Upper lobe of left lung (tissue), 6 donors: ENCODE measurements at regions not wholly inside any gene's neighbourhood (a gene's known extent, or its start where the extent isn't known, plus 50 kb on each side); places are given as distances from the start of the nearest gene placed in this dataset.
"Not testable (repeated sequence)": the region's sequence is repeated elsewhere in the genome, so short reads cannot be mapped to it uniquely, and the experiment has no call there.

Experiments
- ATAC-seq, 2 donors: fragments of 200-7000 bp; cut with Tn5 transposase; one replicate each; pipeline ENCODE4 v1.9.1; 2022; ENCODE audit warnings: mild to moderate bottlenecking in 2 of 2, moderate library complexity in 2 of 2; ENCODE audit not compliant: low FRiP score in 2 of 2
- DNase-seq, 2 donors: peaks; one replicate each; pipeline ENCODE4 v3.0.0-alpha.2; 2019 to 2020
- H3K27ac ChIP-seq, 4 donors: fragments of 200-600 bp; sonication (generic); one replicate each; pipeline ENCODE4 v1.5.1; 2016 to 2019
- H3K27me3 ChIP-seq, 4 donors: fragments of 200-600 bp; sonication (generic); one replicate each; pipeline ENCODE4 v1.5.1; 2017 to 2019
- H3K36me3 ChIP-seq, 4 donors: fragments of 200-600 bp; sonication (generic); one replicate each; pipeline ENCODE4 v1.5.1; 2016 to 2019
- H3K4me1 ChIP-seq, 4 donors: fragments of 200-600 bp; sonication (generic); one replicate each; pipeline ENCODE4 v1.5.1; 2018 to 2019
- H3K4me3 ChIP-seq, 4 donors: fragments of 200-600 bp; sonication (generic); one replicate each; pipeline ENCODE4 v1.5.1; 2017 to 2019; ENCODE audit warnings: mild to moderate bottlenecking in 2 of 4, moderate library complexity in 1 of 4
- H3K9me3 ChIP-seq, 4 donors: fragments of 200-600 bp; sonication (generic); one replicate each; pipeline ENCODE4 v1.5.1; 2018 to 2019
- CTCF ChIP-seq, 6 experiments: fragments of 450-650 bp in 4 of 6; fragments of 200-600 bp in 2 of 6; sonication (generic) in 2 of 6; IDR thresholded peaks; one replicate each; pipeline ENCODE4 v1.5.1; 2016 to 2019; ENCODE audit warnings: antibody characterized with exemption in 6 of 6
- EP300 ChIP-seq, 4 donors: sonication (generic); formaldehyde crosslinking; IDR thresholded peaks; one replicate each; pipeline ENCODE4 v1.5.1; 2017; ENCODE audit warnings: antibody characterized with exemption in 4 of 4, control low read depth in 2 of 4
- POLR2A ChIP-seq, 4 donors: fragments of 450-650 bp; IDR thresholded peaks; one replicate each; pipeline ENCODE4 v1.5.1; 2016 to 2017; ENCODE audit warnings: antibody characterized with exemption in 4 of 4, mild to moderate bottlenecking in 2 of 4
- POLR2AphosphoS5 ChIP-seq, 2 donors: sonication (generic); formaldehyde crosslinking; IDR thresholded peaks; one replicate each; pipeline ENCODE4 v1.5.1; 2017; ENCODE audit warnings: antibody characterized with exemption in 2 of 2
- WGBS, 2 donors: methylation state at CpG; one replicate each; pipeline ENCODE4 v1.1.5; 2017 to 2018; 5-methylcytosine and 5-hydroxymethylcytosine counted together
- donor health status: DM: no; HTN: no; CAD: no; lungs with moderate emphysema.
- donor health status: DM: no; HTN: yes; CAD: no; lungs with severe emphysema.

- WGBS, 2 donors, result 74 to 78% methylated on average over 2 of the region's 2 CpGs
- no peak for ATAC-seq
- no peaks in the 10 kb centered on the region for H3K9me3 ChIP-seq
Measured at GRCh38 chr19:28297036-28297435, 915.9 kb downstream of the UQCRFS1 start.

GRCh38 chr19:28296506-28296905 is 916.4 kb downstream of the UQCRFS1 start:
- peak in 1 of 2 donors; percentile 27 for ATAC-seq
- WGBS, 2 donors, result 81 to 84% methylated on average over 4 of the region's 4 CpGs

More at GRCh38 chr19:28297036-28297435, 915.9 kb downstream of the UQCRFS1 start:
- no peak for DNase-seq
- TF ChIP-seq POLR2A (IDR thresholded peaks at IDR 0.05) (no peak), CTCF (IDR thresholded peaks at IDR 0.05) (no peak), EP300 (IDR thresholded peaks at IDR 0.05) (no peak), POLR2AphosphoS5 (IDR thresholded peaks at IDR 0.05) (no peak)
- Histone ChIP-seq H3K27ac (no peak overlapping the region), H3K4me3 (no peak overlapping the region), H3K36me3 (no peaks in the 10 kb centered on the region), H3K4me1 (no peaks in the 10 kb centered on the region), H3K27me3 (no peaks in the 10 kb centered on the region)

DNA sequence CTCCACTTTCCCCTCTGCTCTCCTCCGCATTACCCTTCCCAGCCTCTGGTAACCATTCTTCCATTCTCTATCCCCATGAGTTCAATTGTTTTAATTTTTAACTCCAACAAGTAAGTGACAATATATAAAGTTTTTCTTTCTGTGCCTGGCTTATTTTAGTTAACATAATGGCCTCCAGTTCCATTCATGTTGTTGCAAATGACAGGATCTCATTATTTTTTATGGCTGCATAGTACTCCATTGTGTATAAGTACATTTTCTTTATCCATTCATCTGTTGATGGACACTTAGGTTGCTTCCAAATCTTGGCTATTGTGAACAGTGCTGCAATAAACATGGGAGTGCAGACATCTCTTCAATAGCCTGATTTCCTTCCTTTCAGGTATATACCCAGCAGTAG is 918.0 kb downstream of the UQCRFS1 start:
- 97 to 100% methylated on average over 1 of the region's 1 CpG for WGBS, 2 donors
- not testable (repeated sequence) for H3K4me3 ChIP-seq, H3K27me3 ChIP-seq, H3K36me3 ChIP-seq, H3K9me3 ChIP-seq, H3K4me1 ChIP-seq, H3K27ac ChIP-seq, ATAC-seq, DNase-seq

More at GRCh38 chr19:28296506-28296905, 916.4 kb downstream of the UQCRFS1 start:
- Histone ChIP-seq H3K9me3 (no peaks in the 10 kb centered on the region), H3K27me3 (no peaks in the 10 kb centered on the region), H3K4me3 (no peak overlapping the region), H3K36me3 (no peaks in the 10 kb centered on the region), H3K27ac (no peak overlapping the region), H3K4me1 (no peaks in the 10 kb centered on the region)
- DNase-seq, result no peak
- TF ChIP-seq EP300 (IDR thresholded peaks at IDR 0.05) (no peak), POLR2AphosphoS5 (IDR thresholded peaks at IDR 0.05) (no peak), POLR2A (IDR thresholded peaks at IDR 0.05) (no peak)

DNA sequence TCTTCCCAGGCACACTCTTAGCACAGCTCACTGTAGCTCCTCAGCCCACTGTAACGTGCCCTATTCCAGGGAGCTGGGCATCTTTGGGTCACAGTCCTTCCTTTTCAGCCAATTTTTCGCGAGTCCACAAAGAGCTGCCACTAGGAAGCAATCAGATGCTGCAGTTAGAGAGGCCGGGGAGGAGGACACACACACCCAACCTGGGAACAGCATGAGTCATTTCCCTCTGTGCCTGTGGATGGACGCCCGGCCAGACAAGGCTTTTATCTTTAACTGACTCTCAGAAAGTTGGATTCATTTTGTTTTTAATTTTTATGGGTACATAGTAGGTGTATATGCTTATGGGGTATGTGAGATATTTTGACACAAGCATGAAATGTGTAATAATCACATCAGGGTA is 918.6 kb downstream of the UQCRFS1 start:
- Histone ChIP-seq H3K9me3 (no peaks in the 10 kb centered on the region), H3K4me1 (no peaks in the 10 kb centered on the region), H3K27ac (no peak overlapping the region), H3K27me3 (no peaks in the 10 kb centered on the region), H3K4me3 (no peak overlapping the region), H3K36me3 (no peaks in the 10 kb centered on the region)
- TF ChIP-seq CTCF (IDR thresholded peaks at IDR 0.05) (no peak), POLR2AphosphoS5 (IDR thresholded peaks at IDR 0.05) (no peak), EP300 (IDR thresholded peaks at IDR 0.05) (no peak), POLR2A (IDR thresholded peaks at IDR 0.05) (no peak)
- no peak for DNase-seq
- peak in 1 of 2 donors; percentile 55 for ATAC-seq
- WGBS, 2 donors, result 52 to 59% methylated on average over 6 of the region's 6 CpGs

GRCh38 chr19:28293685-28294084 is 919.3 kb downstream of the UQCRFS1 start:
- H3K4me3 ChIP-seq, result no peak overlapping the region
- H3K4me1 ChIP-seq, result no peaks in the 10 kb centered on the region
- ATAC-seq (no peak), DNase-seq (no peak)
- no peaks in the 10 kb centered on the region for H3K9me3 ChIP-seq
- no peaks in the 10 kb centered on the region for H3K36me3 ChIP-seq
- TF ChIP-seq POLR2AphosphoS5 (IDR thresholded peaks at IDR 0.05) (no peak), POLR2A (IDR thresholded peaks at IDR 0.05) (no peak)
- no peak overlapping the region for H3K27ac ChIP-seq
- 92 to 93% methylated on average over 3 of the region's 3 CpGs for WGBS, 2 donors
- no peaks in the 10 kb centered on the region for H3K27me3 ChIP-seq

GRCh38 chr19:28292822-28293500 is 920.0 kb downstream of the UQCRFS1 start:
- Histone ChIP-seq H3K27ac (no peak overlapping the region), H3K9me3 (no peaks in the 10 kb centered on the region), H3K4me3 (no peak overlapping the region), H3K4me1 (no peaks in the 10 kb centered on the region), H3K36me3 (no peaks in the 10 kb centered on the region), H3K27me3 (no peaks in the 10 kb centered on the region)
- DNase-seq (no peak), ATAC-seq (no peak)
- no peak for TF ChIP-seq EP300 (IDR thresholded peaks at IDR 0.05)
- 49 to 50% methylated on average over 8 to 10 of the region's 10 CpGs for WGBS, 2 donors

DNA sequence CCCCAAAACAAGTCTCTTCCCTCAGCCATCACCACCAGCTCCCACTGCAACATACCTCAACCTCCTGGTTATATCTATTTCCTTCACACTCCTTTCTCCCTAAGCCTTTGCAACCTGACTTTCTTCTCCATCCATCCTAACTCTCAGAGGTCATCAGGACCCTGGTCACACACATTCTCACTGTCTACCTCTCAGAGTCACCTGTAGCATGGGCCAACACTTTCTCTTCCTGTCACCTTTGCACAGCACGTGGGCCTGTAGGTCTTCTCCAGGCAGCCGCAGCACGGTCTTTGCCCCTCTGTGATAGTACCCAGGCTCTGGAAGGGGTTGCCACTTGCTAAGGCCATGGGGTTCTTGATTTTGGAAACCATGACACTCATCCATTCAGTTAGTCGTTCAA is 921.1 kb downstream of the UQCRFS1 start:
- Histone ChIP-seq H3K4me1 (no peaks in the 10 kb centered on the region), H3K4me3 (no peak overlapping the region), H3K36me3 (no peaks in the 10 kb centered on the region), H3K9me3 (no peaks in the 10 kb centered on the region), H3K27ac (no peak overlapping the region), H3K27me3 (no peaks in the 10 kb centered on the region)
- WGBS, 2 donors, result 55 to 79% methylated on average over 4 of the region's 4 CpGs
- TF ChIP-seq POLR2A (IDR thresholded peaks at IDR 0.05) (no peak), POLR2AphosphoS5 (IDR thresholded peaks at IDR 0.05) (no peak), EP300 (IDR thresholded peaks at IDR 0.05) (no peak), CTCF (IDR thresholded peaks at IDR 0.05) (no peak)
- peak in 1 of 2 donors; percentile 11 for DNase-seq
- ATAC-seq, result no peak
